Endometrium (tissue), 2 donors: ENCODE measurements at regions not wholly inside any gene's neighbourhood (a gene's known extent, or its start where the extent isn't known, plus 50 kb on each side); places are given as distances from the start of the nearest gene placed in this dataset.
A peak's percentile ranks its signal among the peaks of the same experiment; 100 is the strongest.
"Not testable (repeated sequence)": the region's sequence is repeated elsewhere in the genome, so short reads cannot be mapped to it uniquely, and the experiment has no call there.

ENCODE experiments used
- FAIRE-seq: peaks from 2 replicates; lab custom pipeline; 2012; peaks lifted over from hg19 to GRCh38; lab: Jason Lieb, UNC
- donor health status: control.
- donor health status: control.

DNA sequence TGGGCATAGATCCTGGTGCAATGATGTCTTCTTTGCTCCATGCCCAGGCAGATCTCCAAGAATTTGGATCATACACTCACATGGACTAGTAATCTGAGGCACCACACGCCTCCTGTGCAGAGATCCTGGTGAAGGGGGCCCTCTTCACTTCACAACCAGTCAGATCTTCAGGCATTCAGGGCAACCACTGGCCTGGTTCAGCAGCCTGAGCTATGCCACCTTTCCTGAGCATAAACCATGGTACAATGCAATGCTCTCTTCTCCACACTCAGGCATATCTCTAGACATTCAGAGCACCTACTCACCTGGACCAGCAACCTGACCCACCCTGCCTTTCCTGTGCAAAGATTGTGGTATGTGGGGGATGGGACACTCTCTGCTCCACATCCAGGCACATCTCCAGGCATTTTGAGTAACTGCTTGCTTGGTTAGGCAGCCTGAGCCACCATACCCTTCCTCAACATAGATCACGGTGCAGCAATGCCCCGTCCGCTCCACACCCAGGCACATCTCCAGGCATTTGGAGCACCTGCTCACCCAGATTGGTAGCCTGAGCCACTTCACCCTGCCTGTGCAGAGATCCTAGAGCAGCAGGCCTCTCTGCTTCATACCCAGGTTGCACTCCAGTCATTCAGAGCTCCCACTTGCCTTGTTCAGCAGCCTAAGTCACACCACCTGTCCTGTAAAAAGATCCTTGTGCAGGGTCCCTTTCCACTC, 532.2 kb upstream of the STEAP1 start:
- no peak for FAIRE-seq

DNA sequence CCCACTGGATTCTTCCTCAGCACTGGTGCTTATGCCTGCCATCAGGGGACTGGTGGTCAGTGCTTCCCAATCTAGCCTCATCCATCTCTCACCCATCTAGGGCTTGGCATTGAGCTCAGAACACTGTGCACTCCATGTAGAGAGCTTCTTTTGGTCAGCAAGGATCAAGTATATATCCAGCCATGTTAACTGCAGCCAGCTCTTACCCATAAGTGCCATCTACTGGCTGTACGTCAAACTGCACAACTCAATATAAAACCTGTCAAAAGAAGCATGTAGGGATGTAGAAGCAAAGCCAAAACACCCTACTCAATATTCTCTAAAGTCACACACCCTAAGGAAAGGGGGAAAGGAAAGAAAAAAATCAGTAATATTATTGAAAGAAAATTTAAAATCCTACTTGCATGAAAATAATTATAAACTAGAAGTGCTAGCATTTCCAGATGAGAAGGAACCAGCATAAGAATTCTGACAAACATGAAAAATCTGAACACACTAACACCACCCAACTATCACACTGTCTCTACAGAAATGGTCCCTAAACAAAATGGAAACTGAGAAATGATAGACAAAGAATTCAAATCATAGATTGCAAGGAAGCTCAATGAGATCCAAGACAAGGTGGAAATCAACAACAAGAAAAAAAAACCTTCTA, 531.1 kb upstream of the STEAP1 start:
- FAIRE-seq = no peak

- FAIRE-seq = not testable (repeated sequence)
Observed at GRCh38 chr7:89624155-89624554, 530.1 kb upstream of the STEAP1 start.

DNA sequence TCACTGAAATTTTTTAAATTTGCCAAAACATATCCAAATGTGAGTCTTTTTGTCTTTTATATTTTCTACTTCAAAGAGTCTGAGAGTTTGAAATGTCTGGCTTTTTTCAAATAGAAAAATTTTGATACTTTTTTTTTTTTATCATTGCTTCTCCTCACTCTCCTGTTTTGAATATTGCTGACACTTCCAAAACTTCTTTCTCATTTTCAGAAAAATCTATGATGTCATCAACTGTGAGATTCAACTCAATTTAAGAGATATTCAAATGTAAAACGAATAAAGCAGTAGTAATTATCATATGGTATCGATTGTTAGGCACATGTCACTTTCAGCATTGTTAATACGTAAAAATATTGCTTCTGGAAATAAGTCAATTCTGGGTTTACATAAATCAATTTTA, 505.8 kb upstream of the STEAP1 start:
- FAIRE-seq = no peak

DNA sequence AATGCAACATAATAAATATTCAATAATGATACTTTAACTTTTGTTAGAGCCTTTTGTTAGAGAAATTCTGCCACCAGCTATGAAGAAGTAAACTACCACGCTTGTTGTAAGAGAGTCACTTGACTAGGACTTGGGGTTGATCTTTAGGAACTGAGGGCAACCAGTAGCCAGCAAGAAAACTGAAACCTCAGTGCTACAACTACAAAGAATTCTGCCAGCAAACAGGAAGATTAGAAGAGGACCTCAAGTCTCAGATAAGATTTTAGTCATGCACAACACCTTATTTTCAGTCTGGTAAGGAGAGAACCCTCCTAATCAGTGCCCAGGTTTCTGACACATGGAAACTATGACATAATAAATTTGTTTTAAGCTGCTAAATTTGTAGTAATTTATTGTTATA, 498.3 kb upstream of the STEAP1 start:
- no peak for FAIRE-seq

- no peak for FAIRE-seq
Observed at GRCh38 chr7:89661876-89662275, 492.4 kb upstream of the STEAP1 start.

GRCh38 chr7:89666136-89666835, 488.0 kb upstream of the STEAP1 start:
- no peak for FAIRE-seq

GRCh38 chr7:89680161-89680560, 474.1 kb upstream of the STEAP1 start:
- FAIRE-seq = no peak

GRCh38 chr7:89681448-89681847, 472.8 kb upstream of the STEAP1 start:
- FAIRE-seq = no peak

DNA sequence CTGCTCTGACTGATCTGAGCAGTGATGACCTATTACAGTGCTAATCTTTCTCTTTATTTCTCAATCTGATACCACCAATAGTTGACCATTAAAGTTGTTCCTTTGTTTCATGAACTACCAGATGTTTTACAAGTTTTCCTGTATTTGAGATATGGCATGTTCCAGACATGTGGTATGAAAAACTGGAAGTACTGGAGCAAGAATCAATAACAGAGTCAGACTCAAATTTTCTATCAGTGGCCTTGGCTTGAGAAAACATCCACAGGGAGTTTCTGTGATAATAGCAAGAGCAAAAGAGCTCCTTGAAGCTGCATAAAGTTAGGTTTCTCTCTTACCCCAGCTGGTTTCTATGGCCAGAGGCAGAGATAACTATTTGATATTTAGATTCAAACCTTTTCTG, 469.0 kb upstream of the STEAP1 start:
- no peak for FAIRE-seq

DNA sequence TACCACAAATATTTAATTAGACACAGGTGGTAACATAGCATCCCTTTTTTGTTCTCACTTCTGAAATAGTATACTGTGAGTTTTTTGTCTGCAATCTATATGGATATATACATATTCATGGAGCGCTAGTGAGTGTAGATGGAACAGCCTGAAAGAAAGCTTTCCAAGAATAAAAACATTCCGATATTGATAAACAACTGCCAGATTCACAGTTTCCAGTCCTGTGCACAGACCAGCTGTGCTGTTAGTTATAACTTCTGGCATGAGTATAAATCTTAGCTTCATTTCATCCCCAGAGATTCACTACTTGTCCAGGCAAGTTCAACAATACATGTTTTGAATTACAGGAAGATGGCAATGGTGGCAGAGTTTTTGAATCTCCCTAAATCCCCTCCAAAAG, 467.1 kb upstream of the STEAP1 start:
- FAIRE-seq = no peak

- FAIRE-seq = no peak
Observed at GRCh38 chr7:89695241-89695640, 459.0 kb upstream of the STEAP1 start.

DNA sequence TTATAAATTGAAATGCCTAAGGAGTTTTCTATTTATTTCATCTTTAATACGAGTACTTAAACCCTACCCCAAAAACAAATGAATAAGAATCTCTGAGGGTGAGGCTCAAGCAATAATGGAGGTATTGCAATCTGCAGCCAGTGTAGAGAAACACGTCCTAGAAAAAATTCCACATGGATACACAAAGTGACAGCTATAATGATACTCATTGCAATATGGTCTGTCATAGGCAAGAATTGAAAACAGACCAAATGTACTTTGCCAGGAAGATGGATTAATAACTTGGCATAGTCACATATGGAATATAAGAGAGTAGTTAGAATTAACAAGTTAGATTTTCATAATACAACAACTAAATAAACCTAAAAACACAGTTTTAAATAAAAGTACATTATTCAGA, 440.1 kb upstream of the STEAP1 start:
- no peak for FAIRE-seq

GRCh38 chr7:89718941-89719340, 435.3 kb upstream of the STEAP1 start:
- not testable (repeated sequence) for FAIRE-seq

GRCh38 chr7:89728481-89728880, 425.8 kb upstream of the STEAP1 start:
- no peak for FAIRE-seq

- no peak for FAIRE-seq
Observed at GRCh38 chr7:89731751-89732445, 422.4 kb upstream of the STEAP1 start.

DNA sequence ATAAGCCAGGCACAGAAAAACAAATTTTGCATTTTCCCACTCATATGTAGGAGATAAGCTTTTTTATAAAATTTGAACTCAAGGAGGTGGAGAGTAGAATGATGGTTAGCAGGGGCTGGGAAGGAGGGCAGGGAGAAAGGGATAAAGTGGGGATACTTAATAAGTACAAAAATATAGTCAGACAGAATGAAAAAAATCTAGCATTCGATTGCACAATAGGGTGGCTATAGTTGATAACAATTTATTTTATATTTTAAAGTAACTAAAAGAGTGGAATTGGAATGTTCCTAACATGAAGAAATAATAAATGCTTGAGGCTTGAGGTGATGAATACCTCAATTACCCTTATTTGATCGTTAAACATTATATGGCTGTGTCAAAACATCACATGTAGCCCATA, 415.7 kb upstream of the STEAP1 start:
- FAIRE-seq = no peak

DNA sequence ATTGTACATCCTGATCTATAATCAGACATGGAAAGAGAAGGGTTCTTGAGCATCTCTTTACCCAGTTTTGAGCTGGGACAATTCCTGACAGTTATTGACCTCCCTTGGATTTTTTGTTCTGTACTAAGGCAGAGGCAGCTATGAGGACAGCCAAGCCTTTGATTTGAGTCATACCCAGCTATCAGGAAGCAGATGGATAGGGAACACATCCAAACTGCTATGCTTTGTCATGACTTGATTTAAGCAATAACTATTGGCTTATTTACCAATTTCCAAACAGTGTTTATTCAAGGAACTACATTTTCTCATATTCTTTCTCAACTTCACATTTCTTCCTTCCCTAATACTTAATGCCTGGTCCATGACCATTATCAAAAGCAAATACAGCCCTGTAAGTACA, 396.4 kb upstream of the STEAP1 start:
- FAIRE-seq = no peak

DNA sequence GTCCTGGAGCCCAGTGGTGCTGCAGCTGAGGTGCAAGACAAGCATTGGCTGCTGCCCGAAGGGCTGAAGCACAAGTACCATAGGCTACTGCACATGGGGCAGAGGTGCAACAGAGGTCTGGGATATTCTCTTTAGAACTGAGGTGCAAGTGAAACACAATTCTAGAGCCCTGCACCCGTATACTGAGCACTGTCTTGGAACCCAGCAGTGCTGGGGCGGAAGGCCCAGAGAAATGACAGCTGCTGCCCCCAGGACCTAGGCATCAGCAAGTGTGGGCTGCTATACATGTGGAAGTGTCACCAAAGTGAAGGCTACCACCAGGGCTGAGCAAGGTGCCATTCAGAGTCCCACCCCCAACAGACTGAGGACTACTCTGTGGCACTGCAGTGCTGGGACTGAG, 393.6 kb upstream of the STEAP1 start:
- no peak for FAIRE-seq

DNA sequence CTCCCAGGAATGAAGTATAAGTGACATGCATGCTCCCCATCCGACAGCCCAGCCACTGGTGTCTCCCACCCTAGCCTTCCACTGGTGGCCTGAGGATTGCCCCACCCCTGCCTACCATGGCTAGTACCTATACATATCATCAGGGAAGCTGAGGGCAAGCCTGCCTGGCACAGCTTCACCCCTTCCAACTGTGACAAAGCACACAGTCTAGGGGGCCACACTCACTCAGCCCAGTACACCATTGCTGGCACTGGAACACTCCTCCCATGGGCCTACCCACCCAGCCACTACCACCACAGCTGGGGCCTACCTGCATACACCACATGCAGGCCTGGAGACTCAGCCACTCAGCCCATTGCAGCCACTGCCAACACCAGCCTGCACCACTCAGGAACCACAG, 393.1 kb upstream of the STEAP1 start:
- FAIRE-seq = no peak

GRCh38 chr7:89770161-89770560, 384.1 kb upstream of the STEAP1 start:
- no peak for FAIRE-seq

GRCh38 chr7:89771003-89771636, 383.1 kb upstream of the STEAP1 start:
- FAIRE-seq = peak; percentile 21
